Spleen (tissue), 11 donors: ENCODE measurements at regions not wholly inside any gene's neighbourhood (a gene's known extent, or its start where the extent isn't known, plus 50 kb on each side); places are given as distances from the start of the nearest gene placed in this dataset.

Experiments used
- DNase-seq: peaks from one replicate; pipeline ENCODE4 v3.0.0-alpha.2; 2020
- H3K27ac ChIP-seq, 8 donors: fragments of 200-600 bp; sonication (generic) in 7 of 8; 1 replicate in 4 of 8; 2 replicates in 4 of 8; pipeline versions ENCODE4 v1.5.0 to v1.8.0; 2016 to 2021; ENCODE audit warnings: inconsistent platforms in 4 of 8, mild to moderate bottlenecking in 4 of 8, moderate library complexity in 1 of 8
- H3K27me3 ChIP-seq, 7 donors: fragments of 200-600 bp; sonication (generic) in 6 of 7; replicated peaks in 1 of 7; 1 replicate in 4 of 7; 2 replicates in 3 of 7; pipeline versions ENCODE4 v1.5.0 to v1.8.0; 2016 to 2021; ENCODE audit warnings: inconsistent platforms in 3 of 7, mild to moderate bottlenecking in 1 of 7
- H3K36me3 ChIP-seq, 6 donors: fragments of 200-600 bp; sonication (generic) in 5 of 6; 1 replicate in 4 of 6; 2 replicates in 2 of 6; pipeline versions ENCODE4 v1.5.0 to v1.8.0; 2016 to 2021; ENCODE audit warnings: inconsistent platforms in 2 of 6
- H3K4me1 ChIP-seq, 6 donors: fragments of 200-600 bp; sonication (generic) in 5 of 6; 1 replicate in 3 of 6; 2 replicates in 3 of 6; pipeline versions ENCODE4 v1.5.0 to v1.8.0; 2016 to 2021; ENCODE audit warnings: inconsistent platforms in 3 of 6
- H3K4me3 ChIP-seq, 8 donors: fragments of 200-600 bp; sonication (generic) in 7 of 8; 1 replicate in 4 of 8; 2 replicates in 4 of 8; pipeline versions ENCODE4 v1.5.0 to v1.8.0; 2016 to 2021; ENCODE audit warnings: inconsistent platforms in 4 of 8, mild to moderate bottlenecking in 4 of 8, moderate library complexity in 2 of 8
- H3K9me3 ChIP-seq, 8 donors: fragments of 200-600 bp; sonication (generic) in 7 of 8; 1 replicate in 4 of 8; 2 replicates in 4 of 8; pipeline versions ENCODE4 v1.5.0 to v1.8.0; 2016 to 2021; ENCODE audit warnings: inconsistent platforms in 4 of 8
- POLR2A ChIP-seq, 3 donors: fragments of 450-650 bp; IDR thresholded peaks; one replicate each; pipeline ENCODE4 v1.5.1; 2017; ENCODE audit warnings: antibody characterized with exemption in 3 of 3, mild to moderate bottlenecking in 1 of 3
- POLR2AphosphoS5 ChIP-seq, 3 donors: sonication (generic); formaldehyde crosslinking; IDR thresholded peaks; one replicate each; pipeline ENCODE4 v1.5.1; 2017; ENCODE audit warnings: antibody characterized with exemption in 3 of 3
- WGBS, 5 donors: extraction: QIAGEN DNeasy Blood & Tissue Kit in 3 of 5; methylation state at CpG; one replicate each; pipeline versions ENCODE4 v1.1.5 to v1.1.7; 2013 to 2018; 5-methylcytosine and 5-hydroxymethylcytosine counted together
- intact Hi-C: fragments of 100-400 bp; cut with DNase I; formaldehyde crosslinking; loops from one replicate; pipeline ENCODE4 v1.15.0; 2023; ENCODE audit warnings: low total_unique reads
- TF ChIP-seq, protein P1 (sequence below), 11 experiments: fragments of 200-600 bp in 7 of 11; fragments of 450-650 bp in 4 of 11; sonication (generic) in 4 of 11; IDR thresholded peaks in 8 of 11; conservative IDR thresholded peaks in 3 of 11; 1 replicate in 7 of 11; 2 replicates in 4 of 11; pipeline versions ENCODE4 v1.4.0 to v1.8.0; 2016 to 2021; ENCODE audit warnings: antibody characterized with exemption in 11 of 11, inconsistent platforms in 4 of 11, mild to moderate bottlenecking in 1 of 11
- donor health status: healthy with polysubstance abuse.
- donor health status: DM: no; HTN: no; CAD: no; lungs with moderate emphysema.
- donor health status: DM: no; HTN: no; CAD: no.
- donor health status: Bipolar disorder and iron deficiency.
- donor health status: healthy.
- donor health status: DM: no; HTN: no; CAD: no.
- donor health status: DM: yes; HTN: yes; CAD: no.

DNA sequence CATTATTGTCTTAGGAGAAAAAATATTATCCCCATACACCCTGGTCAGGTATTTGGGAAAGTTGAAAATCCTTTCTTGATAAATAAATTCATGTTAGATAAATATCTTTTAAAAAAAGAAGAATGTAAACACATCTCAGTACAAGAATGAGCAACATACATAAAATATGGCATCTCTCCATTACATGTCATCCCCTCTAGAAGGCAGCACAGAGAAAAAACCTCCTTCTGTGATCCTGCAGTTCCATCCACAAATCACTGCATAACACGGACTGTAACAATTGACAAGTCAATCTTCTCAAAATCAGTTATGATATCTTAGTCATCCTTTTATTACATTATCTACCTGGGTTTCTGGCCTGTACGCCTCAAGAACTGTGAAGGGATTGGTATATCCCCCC lies 683.9 kb upstream of the KLHL1 start:
- Histone ChIP-seq H3K36me3 (no peaks in the 10 kb centered on the region), H3K27me3 (no peaks in the 10 kb centered on the region), H3K4me1 (no peaks in the 10 kb centered on the region), H3K4me3 (no peak overlapping the region), H3K9me3 (no peaks in the 10 kb centered on the region), H3K27ac (no peak overlapping the region)
- TF ChIP-seq POLR2A (IDR thresholded peaks at IDR 0.05): no peak
- no peak for TF ChIP-seq POLR2AphosphoS5 (IDR thresholded peaks at IDR 0.05)
- TF ChIP-seq, protein P1, sequence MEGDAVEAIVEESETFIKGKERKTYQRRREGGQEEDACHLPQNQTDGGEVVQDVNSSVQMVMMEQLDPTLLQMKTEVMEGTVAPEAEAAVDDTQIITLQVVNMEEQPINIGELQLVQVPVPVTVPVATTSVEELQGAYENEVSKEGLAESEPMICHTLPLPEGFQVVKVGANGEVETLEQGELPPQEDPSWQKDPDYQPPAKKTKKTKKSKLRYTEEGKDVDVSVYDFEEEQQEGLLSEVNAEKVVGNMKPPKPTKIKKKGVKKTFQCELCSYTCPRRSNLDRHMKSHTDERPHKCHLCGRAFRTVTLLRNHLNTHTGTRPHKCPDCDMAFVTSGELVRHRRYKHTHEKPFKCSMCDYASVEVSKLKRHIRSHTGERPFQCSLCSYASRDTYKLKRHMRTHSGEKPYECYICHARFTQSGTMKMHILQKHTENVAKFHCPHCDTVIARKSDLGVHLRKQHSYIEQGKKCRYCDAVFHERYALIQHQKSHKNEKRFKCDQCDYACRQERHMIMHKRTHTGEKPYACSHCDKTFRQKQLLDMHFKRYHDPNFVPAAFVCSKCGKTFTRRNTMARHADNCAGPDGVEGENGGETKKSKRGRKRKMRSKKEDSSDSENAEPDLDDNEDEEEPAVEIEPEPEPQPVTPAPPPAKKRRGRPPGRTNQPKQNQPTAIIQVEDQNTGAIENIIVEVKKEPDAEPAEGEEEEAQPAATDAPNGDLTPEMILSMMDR (IDR thresholded peaks at IDR 0.05 in 8 of 11, conservative IDR thresholded peaks at IDR 0.05 in 3 of 11): no peak
- intact Hi-C loops: no loop called here
- WGBS, 5 donors: 87 to 93% (median 90%) methylated on average over 2 of the region's 2 CpGs
- DNase-seq: no peak

DNA sequence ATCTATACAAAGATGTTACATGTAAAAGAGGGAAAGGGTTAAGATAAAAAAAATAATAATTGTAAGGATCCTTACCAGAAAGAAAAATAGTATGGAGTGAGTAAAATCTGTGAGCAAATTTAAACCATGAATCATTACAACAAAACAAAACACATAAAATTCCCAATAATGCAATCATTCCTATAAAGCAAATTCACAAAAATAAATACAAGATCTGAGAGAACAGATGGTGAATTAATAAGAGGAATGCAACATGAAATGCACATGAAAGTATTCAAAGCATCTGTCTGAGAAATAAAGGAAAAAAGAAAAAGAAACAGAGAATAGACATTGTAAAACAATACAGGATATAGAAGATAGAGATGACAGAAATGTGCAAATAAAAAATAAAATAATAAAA lies 681.5 kb upstream of the KLHL1 start:
- TF ChIP-seq, protein P1 (IDR thresholded peaks at IDR 0.05 in 8 of 11, conservative IDR thresholded peaks at IDR 0.05 in 3 of 11): no peak
- TF ChIP-seq POLR2AphosphoS5 (IDR thresholded peaks at IDR 0.05) (no peak), POLR2A (IDR thresholded peaks at IDR 0.05) (no peak)
- intact Hi-C loops: no loop called here
- Histone ChIP-seq H3K27me3 (no peaks in the 10 kb centered on the region), H3K9me3 (no peaks in the 10 kb centered on the region), H3K4me3 (no peak overlapping the region), H3K36me3 (no peaks in the 10 kb centered on the region), H3K27ac (no peak overlapping the region), H3K4me1 (no peaks in the 10 kb centered on the region)
- DNase-seq: no peak

DNA sequence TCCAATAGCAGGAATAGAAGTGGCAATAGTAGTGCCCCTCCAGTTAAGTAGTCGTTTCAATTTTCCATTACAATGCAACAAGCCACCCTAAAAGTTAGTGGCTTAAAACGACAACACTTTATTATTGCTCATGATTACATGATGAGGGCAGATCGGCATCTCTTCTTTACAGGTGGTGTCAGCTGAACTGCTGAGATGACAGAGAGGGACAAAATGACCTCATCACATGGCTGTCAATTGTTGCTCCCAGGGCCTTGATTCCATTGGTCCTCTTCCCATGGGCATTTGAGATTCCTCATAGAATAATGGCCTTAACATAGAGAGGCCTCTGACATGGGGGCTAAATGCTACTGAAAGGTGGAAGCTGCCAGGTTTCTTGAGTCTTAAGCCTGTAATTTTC lies 679.8 kb upstream of the KLHL1 start:
- no peak overlapping the region for H3K4me3 ChIP-seq
- intact Hi-C loops: no loop called here
- DNase-seq: no peak
- H3K27ac ChIP-seq: no peak overlapping the region
- WGBS, 5 donors: 73 to 85% (median 75%) methylated on average over 3 of the region's 3 CpGs
- H3K9me3 ChIP-seq: no peaks in the 10 kb centered on the region
- no peak for TF ChIP-seq POLR2AphosphoS5 (IDR thresholded peaks at IDR 0.05)
- TF ChIP-seq POLR2A (IDR thresholded peaks at IDR 0.05): no peak
- TF ChIP-seq, protein P1 (IDR thresholded peaks at IDR 0.05 in 8 of 11, conservative IDR thresholded peaks at IDR 0.05 in 3 of 11): no peak
- no peaks in the 10 kb centered on the region for H3K36me3 ChIP-seq
- no peaks in the 10 kb centered on the region for H3K4me1 ChIP-seq
- H3K27me3 ChIP-seq: no peaks in the 10 kb centered on the region

DNA sequence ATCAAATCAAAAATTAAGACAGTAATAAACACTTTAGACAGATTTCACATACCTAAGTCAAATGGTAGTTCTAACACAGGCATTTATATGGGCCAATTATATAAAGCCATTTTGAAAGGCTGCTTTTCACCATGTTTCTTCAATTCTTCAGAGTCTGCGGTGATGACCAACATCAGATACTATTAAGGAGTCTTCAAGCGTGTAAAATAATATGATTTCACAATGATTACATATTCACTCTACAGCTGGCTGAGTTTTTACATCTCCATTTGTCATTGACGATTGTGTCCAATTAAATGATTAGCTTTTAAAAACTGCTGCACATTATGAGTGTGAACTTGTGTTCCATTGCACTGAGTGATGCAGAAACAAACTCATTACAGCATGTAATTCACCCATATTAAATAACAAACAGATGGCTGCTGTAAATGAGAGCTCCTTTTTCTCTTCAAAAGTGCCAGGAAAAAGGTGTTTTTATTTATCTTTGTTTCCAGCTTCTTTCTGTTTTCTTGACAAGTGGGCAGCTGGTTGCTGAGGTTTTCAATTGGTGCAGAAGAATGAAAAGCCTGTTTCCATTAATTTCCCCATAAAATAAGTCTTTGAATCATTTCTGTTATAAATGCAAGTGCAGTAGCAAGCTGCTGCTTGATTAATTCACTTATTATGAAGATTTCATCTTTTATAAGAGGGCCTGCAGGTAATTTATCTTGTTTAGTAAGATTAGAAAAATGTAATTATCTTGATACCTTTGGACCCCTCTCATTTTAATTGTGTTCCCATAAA lies 676.1 kb upstream of the KLHL1 start:
- no peak for TF ChIP-seq POLR2AphosphoS5 (IDR thresholded peaks at IDR 0.05)
- TF ChIP-seq, protein P1 (IDR thresholded peaks at IDR 0.05 in 8 of 11, conservative IDR thresholded peaks at IDR 0.05 in 3 of 11): no peak
- no peak for TF ChIP-seq POLR2A (IDR thresholded peaks at IDR 0.05)
- WGBS, 5 donors: 85 to 90% (median 88%) methylated on average over 3 of the region's 3 CpGs

More for the DNA sequence above, 676.1 kb upstream of the KLHL1 start:
- Histone ChIP-seq H3K9me3 (no peaks in the 10 kb centered on the region), H3K27ac (no peak overlapping the region), H3K4me3 (no peak overlapping the region), H3K27me3 (no peaks in the 10 kb centered on the region), H3K36me3 (no peaks in the 10 kb centered on the region), H3K4me1 (no peaks in the 10 kb centered on the region)
- DNase-seq: no peak
- intact Hi-C loops: no loop called here
